ENCODE measurements at regions not wholly inside any gene's neighbourhood (a gene's known extent, or its start where the extent isn't known, plus 50 kb on each side); places are given as distances from the start of the nearest gene placed in this dataset.
"Not testable (repeated sequence)": the region's sequence is repeated elsewhere in the genome, so short reads cannot be mapped to it uniquely, and the experiment has no call there.

- no peak for DNase-seq (ENCODE audit: low spot score)
- no peak for TF ChIP-seq CTCF (IDR thresholded peaks at IDR 0.05)
- H3K36me3 ChIP-seq, result no peaks in the 10 kb centered on the region
- no peak overlapping the region for H3K4me3 ChIP-seq
- H3K27ac ChIP-seq, result no peak overlapping the region
- no peaks in the 10 kb centered on the region for H3K9me3 ChIP-seq
- no peaks in the 10 kb centered on the region for H3K27me3 ChIP-seq
- H3K4me1 ChIP-seq, result no peaks in the 10 kb centered on the region
Observed at GRCh38 chr17:33952425-33952824, 302.7 kb upstream of the CCL2 start.

- no peaks in the 10 kb centered on the region for H3K4me1 ChIP-seq
- no peak for DNase-seq (ENCODE audit: low spot score)
- no peak overlapping the region for H3K27ac ChIP-seq
- H3K4me3 ChIP-seq, result no peak overlapping the region
- TF ChIP-seq CTCF (IDR thresholded peaks at IDR 0.05), result no peak
- no peaks in the 10 kb centered on the region for H3K27me3 ChIP-seq
- no peaks in the 10 kb centered on the region for H3K36me3 ChIP-seq
- H3K9me3 ChIP-seq, result no peaks in the 10 kb centered on the region
Observed at GRCh38 chr17:33954597-33954996, 300.5 kb upstream of the CCL2 start.

DNA sequence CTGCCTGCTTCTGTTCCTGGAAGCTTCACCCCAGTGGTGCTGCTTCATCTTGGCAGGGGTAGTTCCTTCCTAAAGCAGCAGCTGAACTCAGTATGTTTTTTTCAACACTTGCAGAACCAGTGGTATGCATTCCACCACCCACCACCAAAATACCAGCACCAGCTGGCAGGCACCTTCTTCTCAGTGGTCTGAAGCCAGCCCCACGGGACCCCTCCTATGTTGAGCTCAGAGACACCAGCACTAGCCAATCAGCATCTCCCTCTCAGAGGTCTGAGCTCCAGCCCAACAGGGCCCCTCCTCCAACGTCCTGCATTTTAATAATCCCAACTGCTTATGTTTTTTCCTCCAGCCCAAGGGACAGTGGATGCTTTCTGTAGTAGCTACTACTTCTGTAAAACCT lies 299.6 kb upstream of the CCL2 start:
- H3K4me3 ChIP-seq, result no peak overlapping the region
- H3K27ac ChIP-seq, result no peak overlapping the region
- H3K27me3 ChIP-seq, result no peaks in the 10 kb centered on the region
- no peak for DNase-seq (ENCODE audit: low spot score)
- H3K4me1 ChIP-seq, result no peaks in the 10 kb centered on the region
- no peaks in the 10 kb centered on the region for H3K36me3 ChIP-seq
- TF ChIP-seq CTCF (IDR thresholded peaks at IDR 0.05), result no peak
- H3K9me3 ChIP-seq, result no peaks in the 10 kb centered on the region

DNA sequence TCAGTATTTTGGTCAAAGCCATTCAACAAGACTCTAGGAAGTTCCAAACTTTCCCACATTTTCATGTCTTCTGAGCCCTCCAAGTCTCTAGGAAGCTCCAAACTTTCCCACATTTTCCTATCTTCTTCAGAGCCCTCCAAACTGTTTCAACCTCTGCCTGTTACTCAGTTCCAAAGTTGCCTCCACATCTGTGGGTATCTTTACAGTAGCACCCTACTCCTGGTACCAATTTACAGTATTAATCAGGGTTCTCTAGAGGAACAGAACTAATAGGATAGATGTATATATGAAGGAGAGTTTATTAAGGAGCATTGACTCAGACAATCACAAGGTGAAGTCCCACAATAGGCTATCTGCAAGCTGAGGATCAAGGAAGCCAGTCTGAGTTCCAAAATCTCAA lies 296.0 kb upstream of the CCL2 start:
- H3K27ac ChIP-seq; H3K9me3 ChIP-seq; H3K36me3 ChIP-seq; H3K4me3 ChIP-seq; DNase-seq (ENCODE audit: low spot score); H3K27me3 ChIP-seq; H3K4me1 ChIP-seq: not testable (repeated sequence)

DNA sequence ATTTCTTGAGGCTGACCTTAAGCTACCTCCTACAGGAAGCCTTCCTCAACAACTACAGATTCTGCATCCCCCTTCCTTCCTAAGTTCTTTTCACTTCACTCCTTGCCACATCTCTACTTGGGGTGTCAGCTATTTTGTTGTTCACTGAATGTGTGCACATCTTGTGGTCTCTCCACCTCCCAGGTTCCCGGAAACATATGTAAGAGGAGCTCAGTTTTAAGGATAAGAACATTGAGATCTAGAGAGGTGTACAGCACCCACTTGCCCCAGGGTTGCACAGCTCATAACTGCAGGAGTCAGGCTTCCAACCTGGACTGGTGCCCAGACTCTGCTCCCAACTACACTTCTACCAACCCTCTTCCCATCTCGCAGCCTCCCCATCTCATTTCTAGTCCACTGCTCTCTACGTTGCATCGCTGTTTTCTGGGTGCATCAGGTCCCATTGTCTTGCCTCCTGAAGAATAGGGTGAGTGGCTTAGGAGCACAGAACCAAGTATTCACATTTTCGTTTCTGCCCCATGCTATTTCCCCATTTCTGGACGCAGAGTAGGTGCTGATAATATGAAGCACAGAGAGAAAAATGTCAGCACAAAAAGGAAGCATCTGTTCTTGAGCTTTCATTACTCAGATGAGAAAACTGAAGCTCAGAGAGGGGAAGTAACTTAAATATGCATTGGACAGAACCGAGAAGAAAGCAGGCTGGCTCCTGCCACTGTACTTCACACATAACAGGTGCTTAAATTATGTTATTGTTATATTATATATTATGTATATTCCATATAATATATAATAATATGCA lies 292.0 kb upstream of the CCL2 start:
- DNase-seq (ENCODE audit: low spot score), result no peak
- H3K27ac ChIP-seq, result no peak overlapping the region

More for the DNA sequence above, 292.0 kb upstream of the CCL2 start:
- no peaks in the 10 kb centered on the region for H3K9me3 ChIP-seq
- no peak for TF ChIP-seq CTCF (IDR thresholded peaks at IDR 0.05)
- no peak overlapping the region for H3K4me3 ChIP-seq
- no peaks in the 10 kb centered on the region for H3K27me3 ChIP-seq
- no peaks in the 10 kb centered on the region for H3K36me3 ChIP-seq
- no peaks in the 10 kb centered on the region for H3K4me1 ChIP-seq
